Liver (tissue), 3 donors: ENCODE measurements at regions not wholly inside any gene's neighbourhood (a gene's known extent, or its start where the extent isn't known, plus 50 kb on each side); places are given as distances from the start of the nearest gene placed in this dataset.

Source experiments
- CTCF ChIP-seq: fragments of 150-350 bp; IDR thresholded peaks from 2 replicates; pipeline ENCODE4 v1.5.1; 2017; ENCODE audit warnings: improper control_type of control experiment, low read depth, low read length; ENCODE audit not compliant: missing input control
- GABPA ChIP-seq, 2 donors: IDR thresholded peaks in 1 of 2; conservative IDR thresholded peaks in 1 of 2; 2 replicates each; pipeline ENCODE4 v1.6.1; 2016; ENCODE audit warnings: antibody characterized with exemption in 2 of 2, mild to moderate bottlenecking in 1 of 2, moderate library complexity in 1 of 2
- JUND ChIP-seq, 2 donors: IDR thresholded peaks; 2 replicates each; pipeline ENCODE4 v1.6.1; 2016; ENCODE audit warnings: antibody characterized with exemption in 2 of 2
- MAX ChIP-seq: IDR thresholded peaks from 2 replicates; pipeline ENCODE4 v1.6.1; 2016; ENCODE audit warnings: antibody characterized with exemption
- donor health status: healthy.
- donor health status: healthy.

DNA sequence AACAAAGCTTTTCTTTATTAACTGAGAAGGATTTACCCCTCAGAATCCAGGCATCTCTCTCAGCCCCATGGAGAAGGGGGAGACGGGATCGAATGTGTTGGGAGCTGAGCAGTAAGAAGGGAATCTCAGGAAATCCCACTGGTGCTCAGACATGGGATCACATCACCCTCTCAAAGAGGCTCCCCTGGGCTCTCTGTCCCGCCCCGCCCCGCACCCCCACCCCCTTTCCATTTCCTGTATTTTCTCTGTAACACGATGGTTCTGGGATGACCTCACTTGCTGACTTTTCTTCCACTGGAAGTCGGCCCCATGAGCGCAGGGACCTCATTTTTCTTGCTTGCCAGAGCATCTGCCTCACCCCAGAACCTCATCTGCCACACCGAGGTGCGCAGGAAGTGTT is 96.7 kb upstream of the SLC22A11 start:
- TF ChIP-seq CTCF (no peak), GABPA (IDR thresholded peaks at IDR 0.05 in 1 of 2, conservative IDR thresholded peaks at IDR 0.05 in 1 of 2) (no peak), JUND (IDR thresholded peaks at IDR 0.05) (no peak), MAX (no peak)
